Lower leg skin (tissue), 3 donors: ENCODE measurements at regions not wholly inside any gene's neighbourhood (a gene's known extent, or its start where the extent isn't known, plus 50 kb on each side); places are given as distances from the start of the nearest gene placed in this dataset.

ENCODE experiments used
- CTCF ChIP-seq, 3 donors: fragments of 450-650 bp; IDR thresholded peaks; one replicate each; pipeline ENCODE4 v1.5.1; 2016; ENCODE audit warnings: antibody characterized with exemption in 3 of 3, mild to moderate bottlenecking in 3 of 3, moderate library complexity in 2 of 3
- POLR2A ChIP-seq, 2 donors: fragments of 450-650 bp; IDR thresholded peaks; one replicate each; pipeline ENCODE4 v1.6.1; 2016 to 2017; ENCODE audit warnings: antibody characterized with exemption in 2 of 2, mild to moderate bottlenecking in 1 of 2, moderate library complexity in 1 of 2

- no peak for TF ChIP-seq CTCF (IDR thresholded peaks at IDR 0.05)
- no peak for TF ChIP-seq POLR2A (IDR thresholded peaks at IDR 0.05)
These were observed 116.8 kb downstream of the TFAP2B start for GRCh38 chr6:50935442-50935841.
